Mucosa of stomach (tissue), 1 donor: ENCODE measurements at regions not wholly inside any gene's neighbourhood (a gene's known extent, or its start where the extent isn't known, plus 50 kb on each side); places are given as distances from the start of the nearest gene placed in this dataset.
"Not testable (repeated sequence)": the region's sequence is repeated elsewhere in the genome, so short reads cannot be mapped to it uniquely, and the experiment has no call there.

Experiments
- H3K27me3 ChIP-seq: one replicate; pipeline ENCODE4 v1.7.0; 2013; ENCODE audit warnings: mild to moderate bottlenecking, low read length; ENCODE audit not compliant: control insufficient read depth, insufficient read depth
- H3K36me3 ChIP-seq: one replicate; pipeline ENCODE4 v1.7.0; 2013; ENCODE audit warnings: low read length; ENCODE audit not compliant: control insufficient read depth, insufficient read depth
- H3K4me1 ChIP-seq: one replicate; pipeline ENCODE4 v1.7.0; 2013; ENCODE audit warnings: mild to moderate bottlenecking, low read length; ENCODE audit not compliant: control insufficient read depth, insufficient read depth
- H3K4me3 ChIP-seq: one replicate; pipeline ENCODE4 v1.7.0; 2013; ENCODE audit warnings: low read length
- H3K9ac ChIP-seq: one replicate; pipeline ENCODE4 v1.7.0; 2013; ENCODE audit warnings: mild to moderate bottlenecking, low read length, moderate library complexity
- H3K9me3 ChIP-seq: one replicate; pipeline ENCODE4 v1.7.0; 2013; ENCODE audit warnings: mild to moderate bottlenecking, low read length, moderate library complexity; ENCODE audit not compliant: control insufficient read depth
- donor health status: Pancreatic carcinoma.

DNA sequence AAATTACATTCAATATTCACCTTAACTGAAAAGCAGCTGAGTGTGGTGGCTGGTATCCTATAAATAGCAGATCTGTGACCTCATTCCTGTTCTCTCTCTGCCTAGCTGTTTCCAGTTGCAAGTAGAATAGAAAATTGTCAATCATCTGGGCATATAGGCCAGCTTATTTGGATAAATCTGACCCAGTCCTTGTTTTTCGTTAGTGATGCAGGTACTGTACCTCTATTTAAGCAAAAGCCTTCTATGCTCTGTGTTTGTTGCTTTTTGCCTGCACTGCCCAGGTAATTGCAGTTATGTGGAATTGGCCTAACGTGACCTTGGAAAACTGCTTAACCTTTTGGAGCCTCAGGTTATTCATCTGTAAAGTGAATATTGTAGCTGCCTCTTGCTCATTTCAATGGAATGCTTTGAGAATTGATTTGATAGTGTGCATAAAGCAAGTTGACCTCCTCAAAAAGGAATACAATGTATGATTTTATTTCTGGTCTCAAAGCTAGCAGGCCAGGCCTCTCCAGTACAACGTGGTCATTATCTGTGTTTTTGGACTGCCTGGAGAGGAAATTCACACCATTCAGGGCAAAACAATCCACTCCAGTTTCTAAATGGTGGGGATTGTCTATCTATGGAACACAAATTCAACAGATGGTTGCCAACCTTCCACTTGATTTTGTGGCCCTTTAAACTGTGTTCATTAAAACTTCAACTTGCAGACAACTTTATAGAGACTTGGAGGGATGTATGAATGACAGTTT lies 508.7 kb upstream of the CITED2 start:
- Histone ChIP-seq H3K4me3 (no peak overlapping the region), H3K27me3 (no peaks in the 10 kb centered on the region), H3K4me1 (no peaks in the 10 kb centered on the region), H3K36me3 (no peaks in the 10 kb centered on the region), H3K9ac (no peak overlapping the region), H3K9me3 (no peaks in the 10 kb centered on the region)

DNA sequence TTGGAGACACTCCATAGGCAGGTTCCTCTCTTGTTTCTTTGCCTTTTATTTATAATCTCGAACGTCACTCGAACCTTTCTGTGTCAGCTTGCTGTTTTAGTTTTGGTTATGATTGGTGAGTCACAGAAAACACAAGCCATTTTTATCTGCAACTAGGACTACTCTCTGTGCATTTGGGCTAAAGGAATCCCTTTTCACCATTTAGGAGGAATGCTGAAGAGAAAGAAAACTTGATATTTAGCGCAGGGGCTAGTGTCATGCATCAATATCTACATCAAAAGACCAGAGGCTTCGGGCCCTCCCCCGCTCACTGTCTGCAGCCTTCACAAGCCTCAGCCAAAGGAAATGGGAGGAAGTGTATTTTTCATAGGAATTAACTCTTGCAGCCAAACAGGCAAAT lies 507.8 kb upstream of the CITED2 start:
- H3K9me3 ChIP-seq = no peaks in the 10 kb centered on the region
- no peaks in the 10 kb centered on the region for H3K4me1 ChIP-seq
- no peaks in the 10 kb centered on the region for H3K27me3 ChIP-seq
- no peaks in the 10 kb centered on the region for H3K36me3 ChIP-seq
- H3K4me3 ChIP-seq = no peak overlapping the region
- H3K9ac ChIP-seq = no peak overlapping the region

DNA sequence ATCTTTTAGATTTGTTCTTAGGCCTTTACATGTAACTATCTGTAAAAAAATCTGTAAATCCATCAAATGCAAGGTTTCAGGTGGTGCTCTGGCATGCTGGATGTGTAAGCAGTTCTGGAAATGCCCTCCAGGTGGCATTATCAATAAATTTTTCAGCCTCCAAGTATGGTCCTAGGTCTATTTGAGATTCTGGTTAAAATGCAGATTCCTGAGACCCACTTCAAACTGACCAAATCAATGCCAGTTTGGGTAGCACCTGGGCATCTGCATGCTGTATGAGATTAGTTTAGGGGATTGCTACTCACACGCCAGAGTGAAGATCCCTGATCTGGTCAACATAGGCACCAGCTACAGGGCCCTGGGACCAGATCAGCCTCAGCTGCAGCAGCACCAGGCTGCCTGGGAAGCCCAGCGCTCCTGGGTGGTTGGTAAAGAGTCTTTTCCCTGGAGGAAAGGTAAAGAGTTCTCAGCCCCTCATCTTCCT lies 507.3 kb upstream of the CITED2 start:
- H3K9me3 ChIP-seq = no peaks in the 10 kb centered on the region
- H3K4me1 ChIP-seq = no peaks in the 10 kb centered on the region
- H3K4me3 ChIP-seq = no peak overlapping the region
- no peaks in the 10 kb centered on the region for H3K27me3 ChIP-seq
- no peaks in the 10 kb centered on the region for H3K36me3 ChIP-seq
- H3K9ac ChIP-seq = no peak overlapping the region

DNA sequence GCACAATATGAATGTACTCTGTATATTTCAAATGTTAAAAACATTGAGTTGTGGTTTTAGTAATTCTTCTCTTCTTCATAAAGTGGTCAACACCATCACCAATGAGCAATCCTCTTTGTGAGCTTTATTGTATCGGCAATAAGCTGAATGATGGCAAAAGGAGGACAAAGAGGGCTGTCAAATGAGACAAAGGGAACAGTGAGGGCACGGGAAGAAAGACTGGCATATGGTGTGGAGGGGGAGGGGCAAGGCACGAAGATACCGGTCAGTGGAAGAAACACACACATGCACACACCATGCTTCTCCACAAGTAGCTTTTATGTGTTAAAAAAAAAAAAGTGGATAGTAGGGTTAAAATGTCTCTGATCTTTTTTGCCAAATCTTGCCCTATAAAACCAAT lies 506.8 kb upstream of the CITED2 start:
- Histone ChIP-seq H3K9ac (no peak overlapping the region), H3K27me3 (no peaks in the 10 kb centered on the region), H3K4me1 (no peaks in the 10 kb centered on the region), H3K4me3 (no peak overlapping the region), H3K9me3 (no peaks in the 10 kb centered on the region), H3K36me3 (no peaks in the 10 kb centered on the region)

DNA sequence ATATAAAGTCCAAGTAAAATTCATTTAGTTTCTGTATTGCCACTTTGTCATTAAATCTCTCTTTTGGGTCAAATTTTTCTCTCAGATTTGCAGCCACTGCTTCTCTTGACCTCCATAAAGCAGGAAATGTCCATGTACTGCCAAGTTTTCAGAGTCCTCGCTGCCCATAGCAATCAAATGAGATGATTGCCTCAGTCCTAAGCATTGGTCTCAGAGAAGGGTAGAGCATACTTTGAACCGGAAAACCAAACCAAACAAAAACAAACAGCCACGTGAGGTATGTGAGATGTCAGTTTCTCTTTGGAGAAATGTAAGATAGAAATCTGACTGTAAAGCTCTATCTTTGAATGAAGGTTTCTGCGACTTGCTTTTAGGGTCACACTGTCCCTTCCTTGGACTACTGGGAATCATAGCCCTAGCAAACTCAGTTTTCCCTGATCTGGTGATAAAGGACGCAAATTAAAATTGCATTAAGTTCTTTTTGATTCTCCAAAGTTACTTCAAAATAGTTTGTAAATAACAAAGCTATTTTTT lies 505.4 kb upstream of the CITED2 start:
- no peaks in the 10 kb centered on the region for H3K4me1 ChIP-seq
- H3K27me3 ChIP-seq = no peaks in the 10 kb centered on the region
- no peaks in the 10 kb centered on the region for H3K36me3 ChIP-seq
- no peaks in the 10 kb centered on the region for H3K9me3 ChIP-seq
- no peak overlapping the region for H3K4me3 ChIP-seq
- no peak overlapping the region for H3K9ac ChIP-seq

DNA sequence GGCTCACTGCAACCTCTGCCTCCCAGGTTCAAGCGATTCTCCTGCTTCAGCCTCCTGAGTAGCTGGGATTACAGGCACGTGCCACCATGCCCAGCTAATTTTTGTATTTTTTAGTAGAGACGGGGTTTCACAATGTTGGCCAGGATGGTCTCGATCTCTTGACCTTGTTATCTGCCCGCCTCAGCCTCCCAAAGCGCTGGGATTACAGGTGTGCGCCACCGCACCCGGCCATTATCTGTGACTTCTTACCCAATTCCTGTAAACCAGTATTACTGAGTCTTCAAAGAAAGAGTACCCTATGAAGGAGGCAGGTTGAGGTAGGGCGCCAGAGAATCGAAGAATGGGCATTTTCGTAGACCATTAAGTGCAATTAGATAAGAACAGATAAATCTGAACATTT lies 504.8 kb upstream of the CITED2 start:
- H3K36me3 ChIP-seq, H3K9ac ChIP-seq, H3K4me1 ChIP-seq, H3K27me3 ChIP-seq, H3K9me3 ChIP-seq, H3K4me3 ChIP-seq: not testable (repeated sequence)

DNA sequence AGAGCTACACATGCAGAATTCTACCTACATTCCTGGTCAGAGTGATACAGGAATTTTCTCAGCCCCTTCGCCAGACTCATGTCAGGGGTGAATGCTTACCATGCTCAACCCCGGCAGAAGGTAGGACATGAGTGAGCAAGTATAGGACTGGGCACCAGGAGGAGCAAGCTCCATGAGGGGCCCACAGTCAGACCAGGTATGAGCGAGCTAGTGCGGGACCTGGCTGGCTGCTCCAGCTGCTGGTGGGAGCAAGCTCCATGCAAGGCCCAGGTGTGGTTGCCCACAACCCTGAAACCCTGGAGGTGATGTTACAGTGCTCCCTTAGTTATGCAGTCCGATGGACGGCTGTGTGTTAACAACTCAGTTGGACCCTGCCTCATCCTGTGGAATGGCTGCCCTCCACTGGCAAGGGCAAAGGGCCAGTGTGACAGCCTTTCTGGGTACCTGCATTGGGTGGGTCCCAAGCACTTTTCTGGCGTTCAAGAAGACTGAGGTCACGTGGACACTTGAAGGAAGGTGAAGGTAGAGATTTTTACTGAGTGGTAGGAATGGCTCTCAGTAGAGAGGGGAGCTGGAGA lies 503.5 kb upstream of the CITED2 start:
- Histone ChIP-seq H3K4me3 (no peak overlapping the region), H3K4me1 (no peaks in the 10 kb centered on the region), H3K36me3 (no peaks in the 10 kb centered on the region), H3K27me3 (no peaks in the 10 kb centered on the region), H3K9ac (no peak overlapping the region), H3K9me3 (no peaks in the 10 kb centered on the region)

DNA sequence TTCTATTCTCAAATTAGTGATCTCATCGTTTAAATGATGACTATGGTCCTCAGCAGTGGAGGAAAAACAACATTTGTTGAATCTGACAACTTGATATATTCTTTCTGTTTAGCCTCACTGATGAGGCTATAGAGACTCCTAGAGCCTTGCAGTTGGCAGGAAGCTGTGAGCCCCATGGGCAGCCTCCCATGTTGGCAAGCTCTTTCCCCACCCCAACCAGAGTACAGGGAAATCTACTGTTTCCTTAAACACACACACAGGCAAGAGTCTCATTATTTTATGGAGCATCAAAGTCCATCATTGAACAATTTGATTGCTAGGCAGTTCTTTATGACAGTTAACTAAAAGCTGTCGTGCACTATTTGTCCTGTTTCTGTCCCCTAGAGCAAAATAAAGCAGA lies 498.2 kb upstream of the CITED2 start:
- no peaks in the 10 kb centered on the region for H3K9me3 ChIP-seq
- no peaks in the 10 kb centered on the region for H3K4me1 ChIP-seq
- H3K27me3 ChIP-seq = no peaks in the 10 kb centered on the region
- H3K36me3 ChIP-seq = no peaks in the 10 kb centered on the region
- no peak overlapping the region for H3K9ac ChIP-seq
- no peak overlapping the region for H3K4me3 ChIP-seq

DNA sequence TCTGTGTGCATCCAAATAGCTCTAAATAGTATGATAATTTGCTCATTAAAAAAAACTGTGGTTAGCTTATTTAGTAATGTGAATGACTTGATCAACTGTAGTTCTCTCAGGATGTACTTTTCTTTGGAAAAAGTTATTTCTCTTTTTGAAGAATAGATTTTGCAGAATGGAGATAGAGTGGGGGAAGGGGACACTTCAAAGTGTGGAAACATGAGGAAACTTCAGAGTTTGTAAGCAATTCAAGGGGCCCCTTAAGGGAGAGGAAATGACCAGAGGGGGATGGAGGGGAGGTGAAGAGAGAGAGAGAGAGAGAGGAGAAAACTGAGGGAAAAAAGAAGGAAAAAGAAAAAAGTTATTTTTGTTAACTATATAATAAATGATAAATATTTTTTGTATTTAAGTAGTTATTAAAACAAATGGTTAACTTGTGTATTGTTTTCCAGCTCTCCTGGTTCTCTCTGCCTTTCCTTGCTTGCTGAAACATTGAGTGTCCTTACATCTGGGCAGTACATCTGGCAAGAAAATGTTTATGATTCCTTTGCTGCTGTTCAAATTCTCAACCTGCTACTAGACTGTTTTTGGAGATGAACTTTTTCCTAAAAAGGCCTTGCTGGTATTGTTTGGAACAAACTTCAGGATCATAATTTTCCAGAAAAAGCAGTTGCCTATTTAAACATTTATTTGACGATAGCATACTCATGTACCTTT lies 497.5 kb upstream of the CITED2 start:
- no peaks in the 10 kb centered on the region for H3K4me1 ChIP-seq
- no peak overlapping the region for H3K9ac ChIP-seq
- no peaks in the 10 kb centered on the region for H3K27me3 ChIP-seq
- H3K36me3 ChIP-seq = no peaks in the 10 kb centered on the region
- no peak overlapping the region for H3K4me3 ChIP-seq
- no peaks in the 10 kb centered on the region for H3K9me3 ChIP-seq

DNA sequence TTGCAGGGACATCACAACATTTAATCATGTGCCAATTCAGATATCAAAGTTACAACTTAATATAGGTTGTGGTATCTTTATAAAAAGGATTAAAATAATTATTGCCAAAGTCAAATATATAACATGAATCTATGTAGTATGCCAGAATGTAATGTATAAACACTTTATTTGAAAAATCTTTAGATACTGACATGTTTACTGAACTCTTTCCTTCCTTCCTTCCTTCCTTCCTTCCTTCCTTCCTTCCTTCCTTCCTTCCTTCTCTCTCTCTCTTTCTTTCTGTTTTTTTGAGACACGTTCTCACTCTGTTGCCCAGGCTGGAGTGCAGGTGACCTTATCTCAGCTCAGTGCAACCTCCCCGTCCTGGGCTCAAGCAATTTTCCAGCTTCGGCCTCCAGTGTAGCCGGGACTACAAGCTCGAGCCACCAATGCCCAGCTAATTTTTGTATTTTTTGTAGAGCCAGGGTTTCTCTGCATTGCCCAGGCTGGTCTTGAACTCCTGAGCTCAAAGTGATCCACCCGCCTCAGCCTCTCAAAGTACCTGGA lies 496.8 kb upstream of the CITED2 start:
- Histone ChIP-seq H3K36me3 (no peaks in the 10 kb centered on the region), H3K4me1 (no peaks in the 10 kb centered on the region), H3K4me3 (no peak overlapping the region), H3K9ac (no peak overlapping the region), H3K27me3 (no peaks in the 10 kb centered on the region), H3K9me3 (no peaks in the 10 kb centered on the region)

DNA sequence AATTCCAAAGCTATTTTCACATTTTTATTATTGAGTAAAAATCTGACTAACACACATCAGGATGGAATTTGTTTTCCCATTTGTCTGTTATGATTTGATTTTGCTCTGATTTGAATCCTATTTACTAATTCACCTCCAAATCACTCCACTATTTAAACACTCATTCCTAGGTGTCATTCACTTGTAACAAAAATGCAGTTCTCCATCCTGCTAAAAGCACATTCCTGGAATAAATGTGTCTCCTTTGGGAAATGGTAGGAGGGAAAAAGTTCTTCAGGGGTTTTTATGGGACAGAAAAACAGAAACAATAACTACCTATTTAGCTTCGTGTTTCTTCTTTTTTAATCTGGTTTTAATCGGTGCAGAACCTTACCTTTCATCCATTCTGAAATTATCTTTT lies 494.1 kb upstream of the CITED2 start:
- Histone ChIP-seq H3K9me3 (no peaks in the 10 kb centered on the region), H3K27me3 (no peaks in the 10 kb centered on the region), H3K4me3 (no peak overlapping the region), H3K4me1 (no peaks in the 10 kb centered on the region), H3K36me3 (no peaks in the 10 kb centered on the region), H3K9ac (no peak overlapping the region)

DNA sequence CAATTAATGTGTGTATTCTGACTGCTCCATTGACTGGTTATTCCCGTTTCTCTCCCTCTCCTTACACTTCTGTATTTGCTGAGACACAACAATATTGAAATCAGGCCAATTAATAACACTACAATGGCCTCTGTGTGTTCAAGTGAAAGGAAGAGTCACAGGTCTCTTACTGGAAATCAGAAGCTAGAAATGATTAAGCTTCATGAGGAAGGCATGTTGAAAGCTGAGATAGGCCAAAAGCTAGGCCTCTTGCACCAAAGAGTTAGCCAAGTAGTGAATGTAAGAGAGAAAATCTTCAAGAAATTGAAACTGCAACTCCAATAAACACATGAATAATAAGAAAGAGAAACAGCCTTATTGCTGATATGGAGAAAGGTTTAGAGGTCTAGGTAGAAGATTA lies 489.5 kb upstream of the CITED2 start:
- Histone ChIP-seq H3K9me3 (no peaks in the 10 kb centered on the region), H3K4me1 (no peaks in the 10 kb centered on the region), H3K9ac (no peak overlapping the region), H3K36me3 (no peaks in the 10 kb centered on the region), H3K4me3 (no peak overlapping the region), H3K27me3 (no peaks in the 10 kb centered on the region)
